Muscle of leg (tissue), 3 donors: ENCODE measurements at regions not wholly inside any gene's neighbourhood (a gene's known extent, or its start where the extent isn't known, plus 50 kb on each side); places are given as distances from the start of the nearest gene placed in this dataset.
A peak's percentile ranks its signal among the peaks of the same experiment; 100 is the strongest.

Experiments
- DNase-seq: peaks from one replicate; pipeline ENCODE4 v3.0.0; 2013
- H3K27ac ChIP-seq: one replicate; pipeline ENCODE4 v1.5.1; 2013; ENCODE audit warnings: mild to moderate bottlenecking, low read length, control low read depth
- H3K27me3 ChIP-seq: one replicate; pipeline ENCODE4 v1.6.1; 2013; ENCODE audit warnings: low read length; ENCODE audit not compliant: control insufficient read depth, insufficient read depth
- H3K36me3 ChIP-seq: one replicate; pipeline ENCODE4 v1.6.1; 2013; ENCODE audit warnings: low read length; ENCODE audit not compliant: control insufficient read depth, insufficient read depth
- H3K4me1 ChIP-seq: one replicate; pipeline ENCODE4 v1.6.1; 2013; ENCODE audit warnings: low read length; ENCODE audit not compliant: control insufficient read depth, insufficient read depth
- H3K4me3 ChIP-seq: one replicate; pipeline ENCODE4 v1.5.1; 2013; ENCODE audit warnings: low read length, control low read depth
- H3K9me3 ChIP-seq: replicated peaks from 2 replicates; pipeline ENCODE4 v1.6.1; 2013; ENCODE audit warnings: low read depth, low read length; ENCODE audit not compliant: control insufficient read depth
- WGBS: methylation state at CpG from one replicate; pipeline ENCODE4 v1.1.5; 2013; ENCODE audit warnings: missing lambda C conversion rate; ENCODE audit not compliant: insufficient coverage; 5-methylcytosine and 5-hydroxymethylcytosine counted together

DNA sequence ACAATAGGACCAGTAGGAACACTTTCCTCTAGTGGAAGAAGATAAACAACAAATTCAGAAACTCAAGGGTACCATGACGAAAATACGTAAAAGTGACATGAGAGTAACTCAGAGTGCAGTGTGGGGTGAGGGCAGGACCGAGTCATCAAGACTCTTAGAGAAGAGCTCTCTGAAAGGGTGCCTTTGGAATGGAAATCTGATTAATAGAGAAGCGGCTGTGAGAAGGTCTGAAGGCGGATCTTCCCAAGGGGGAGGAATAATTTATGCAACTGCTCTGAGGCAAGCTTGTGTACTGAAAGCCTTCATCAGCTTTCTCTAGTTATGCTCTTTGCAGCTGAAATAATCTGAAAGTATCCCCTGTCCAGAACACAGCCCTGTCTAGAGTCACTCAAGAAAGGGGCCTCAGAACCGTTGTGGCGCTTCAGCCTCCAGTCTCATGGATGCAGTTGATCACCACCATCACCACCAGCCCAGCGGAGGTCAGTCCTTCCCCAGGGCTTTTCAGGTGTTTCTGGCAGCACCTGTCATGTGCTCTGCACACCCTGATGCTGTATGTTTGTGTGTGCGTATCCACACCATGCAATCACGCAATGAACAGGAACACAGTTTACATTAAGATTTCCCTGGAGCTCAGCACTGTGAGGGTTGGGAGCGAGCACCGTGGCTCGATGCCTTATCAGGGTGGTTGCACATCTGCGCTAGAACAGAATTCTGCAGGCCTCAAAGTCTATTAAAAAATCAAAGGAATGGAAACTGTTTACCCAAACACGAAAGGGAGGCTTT is 396.5 kb downstream of the SMOC2 start:
- H3K9me3 ChIP-seq: peaks cover 8% of the 10 kb centered on the region
- H3K27me3 ChIP-seq: no peaks in the 10 kb centered on the region
- no peak overlapping the region for H3K4me3 ChIP-seq
- H3K27ac ChIP-seq: no peak overlapping the region
- DNase-seq: no peak
- H3K36me3 ChIP-seq: no peaks in the 10 kb centered on the region
- peaks cover 4% of the 10 kb centered on the region for H3K4me1 ChIP-seq
- 53% methylated on average over 14 of the region's 15 CpGs for WGBS

GRCh38 chr6:168835991-168836390 is 395.0 kb downstream of the SMOC2 start:
- peaks cover 6% of the 10 kb centered on the region for H3K9me3 ChIP-seq
- H3K4me1 ChIP-seq: peaks cover 4% of the 10 kb centered on the region
- WGBS: 92% methylated on average over 4 of the region's 9 CpGs
- no peak overlapping the region for H3K27ac ChIP-seq
- no peaks in the 10 kb centered on the region for H3K36me3 ChIP-seq
- no peak for DNase-seq
- no peak overlapping the region for H3K4me3 ChIP-seq
- H3K27me3 ChIP-seq: no peaks in the 10 kb centered on the region

GRCh38 chr6:168834801-168835200 is 393.8 kb downstream of the SMOC2 start:
- Histone ChIP-seq H3K4me3 (no peak overlapping the region), H3K9me3 (no peaks in the 10 kb centered on the region), H3K36me3 (no peaks in the 10 kb centered on the region), H3K27ac (no peak overlapping the region), H3K27me3 (no peaks in the 10 kb centered on the region), H3K4me1 (peaks cover 4% of the 10 kb centered on the region)
- DNase-seq: no peak
- WGBS: no CpG with 5 or more reads among the region's 5 CpGs

DNA sequence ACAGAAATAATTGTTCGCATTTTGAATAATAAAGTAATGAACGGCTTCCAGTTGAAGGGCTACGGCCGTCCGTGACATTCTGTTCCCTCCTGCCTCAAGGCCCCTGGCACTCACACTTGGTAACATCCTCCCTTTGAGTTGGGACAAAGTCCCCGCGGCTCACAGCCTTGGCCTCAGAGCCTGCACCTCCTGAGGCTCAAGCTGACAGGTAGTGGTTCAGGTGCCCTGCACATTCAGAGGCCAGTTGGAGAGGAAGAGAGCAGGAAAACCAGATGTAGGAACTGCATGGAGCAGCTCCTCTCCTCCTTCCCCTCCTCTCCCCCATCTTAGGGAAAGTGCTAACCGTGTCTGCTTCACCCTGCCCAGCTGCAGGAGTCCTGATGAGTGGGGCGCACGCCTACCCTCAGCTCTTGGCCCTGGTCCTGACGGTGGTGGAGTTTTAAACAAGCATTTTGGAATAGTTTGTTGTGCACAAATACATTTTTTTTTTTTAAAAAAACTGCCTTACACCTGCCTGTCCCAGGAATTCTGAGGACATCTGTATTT is 393.1 kb downstream of the SMOC2 start:
- no peaks in the 10 kb centered on the region for H3K27me3 ChIP-seq
- DNase-seq: no peak
- peaks cover 4% of the 10 kb centered on the region for H3K4me1 ChIP-seq
- 46% methylated on average over 5 of the region's 11 CpGs for WGBS
- H3K27ac ChIP-seq: no peak overlapping the region
- no peaks in the 10 kb centered on the region for H3K36me3 ChIP-seq
- no peak overlapping the region for H3K4me3 ChIP-seq
- H3K9me3 ChIP-seq: no peaks in the 10 kb centered on the region

DNA sequence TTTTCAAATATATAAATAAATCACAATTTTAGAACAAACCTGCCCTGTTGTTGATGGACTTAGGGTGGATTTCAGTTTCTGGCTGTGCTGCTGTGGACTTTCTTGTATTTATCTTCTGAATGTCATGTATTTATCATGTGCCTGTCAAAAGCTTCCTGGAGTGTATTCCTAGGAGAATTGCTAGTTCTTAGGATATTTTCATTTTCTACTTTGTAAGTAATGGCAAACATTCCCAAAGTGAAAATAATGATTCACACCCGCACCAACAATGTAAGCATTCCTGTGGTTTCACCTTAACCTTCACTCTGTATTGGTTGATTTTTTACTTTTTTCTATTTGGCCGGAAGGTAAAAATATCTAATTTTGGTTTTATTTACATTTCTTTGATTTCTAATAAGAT is 387.8 kb downstream of the SMOC2 start:
- no peaks in the 10 kb centered on the region for H3K27me3 ChIP-seq
- H3K4me3 ChIP-seq: no peak overlapping the region
- H3K36me3 ChIP-seq: no peaks in the 10 kb centered on the region
- H3K9me3 ChIP-seq: no peaks in the 10 kb centered on the region
- H3K27ac ChIP-seq: no peak overlapping the region
- H3K4me1 ChIP-seq: peaks cover 5% of the 10 kb centered on the region
- no peak for DNase-seq
- WGBS: no CpG with 5 or more reads among the region's 2 CpGs

- DNase-seq: no peak
- no CpG with 5 or more reads among the region's 3 CpGs for WGBS
- peaks cover 8% of the 10 kb centered on the region for H3K4me1 ChIP-seq
- no peaks in the 10 kb centered on the region for H3K9me3 ChIP-seq
- no peak overlapping the region for H3K27ac ChIP-seq
- H3K36me3 ChIP-seq: no peaks in the 10 kb centered on the region
- H3K4me3 ChIP-seq: no peak overlapping the region
- no peaks in the 10 kb centered on the region for H3K27me3 ChIP-seq
Measured at GRCh38 chr6:168828035-168828434, 387.1 kb downstream of the SMOC2 start.

DNA sequence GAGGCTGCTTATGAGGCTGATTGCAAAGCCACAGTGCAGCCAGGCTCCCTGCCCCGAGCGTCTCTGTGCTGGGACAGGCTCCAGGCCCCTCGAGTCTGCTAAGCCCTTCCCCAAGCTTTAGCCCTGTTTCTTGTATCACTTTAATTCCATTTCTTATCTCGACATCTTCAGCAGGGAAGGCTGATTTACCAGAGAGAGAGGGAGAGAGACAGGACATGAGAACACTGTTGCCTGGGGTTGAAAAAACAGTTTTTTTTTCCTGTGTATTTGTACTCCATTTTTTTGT is 386.5 kb downstream of the SMOC2 start:
- WGBS: 21% methylated on average over 2 of the region's 4 CpGs
- H3K27me3 ChIP-seq: no peaks in the 10 kb centered on the region
- H3K4me3 ChIP-seq: no peak overlapping the region
- peaks cover 8% of the 10 kb centered on the region for H3K4me1 ChIP-seq
- no peaks in the 10 kb centered on the region for H3K9me3 ChIP-seq
- no peak overlapping the region for H3K27ac ChIP-seq
- DNase-seq: no peak
- no peaks in the 10 kb centered on the region for H3K36me3 ChIP-seq

DNA sequence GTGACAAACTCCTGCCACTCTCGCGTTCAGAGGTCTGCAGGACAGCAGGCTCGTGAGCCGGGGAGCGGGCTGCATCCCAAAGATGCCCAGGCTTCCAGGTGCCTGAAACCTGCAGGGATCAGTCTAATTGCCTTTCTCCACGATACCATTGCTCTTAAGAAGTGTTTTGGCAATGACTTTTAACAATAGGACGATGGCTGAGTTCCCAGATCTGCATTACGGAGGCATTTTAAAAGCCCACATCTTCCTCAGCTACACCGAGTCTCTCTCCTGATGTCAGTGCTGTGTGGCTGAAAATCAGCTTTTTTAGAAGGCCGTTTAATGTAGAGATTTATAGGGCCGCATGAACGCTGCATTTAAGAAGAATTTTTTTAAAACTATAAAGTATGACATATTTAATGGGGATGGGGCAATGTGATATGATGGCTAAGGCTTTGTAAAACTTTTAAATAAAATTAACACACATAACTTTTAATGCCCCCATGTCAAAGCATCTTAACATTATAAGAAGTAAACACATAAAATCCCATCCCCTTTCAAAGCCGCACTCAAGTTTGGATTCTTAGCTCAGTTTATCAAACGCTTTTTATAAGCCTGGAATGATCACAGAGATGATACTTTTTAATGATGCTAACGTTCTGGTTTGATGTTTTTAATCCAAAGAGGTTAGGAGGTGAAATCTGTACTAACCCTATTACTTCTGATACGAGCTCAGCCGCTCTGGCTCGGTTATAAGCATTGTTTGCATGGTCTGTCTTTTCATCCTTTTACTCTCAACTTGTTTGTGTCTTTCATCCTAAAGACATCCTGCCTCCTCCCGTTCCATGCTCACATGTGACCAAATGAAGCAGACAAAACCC is 386.0 kb downstream of the SMOC2 start:
- no peaks in the 10 kb centered on the region for H3K9me3 ChIP-seq
- peak; percentile 53 for DNase-seq
- H3K36me3 ChIP-seq: no peaks in the 10 kb centered on the region
- H3K4me3 ChIP-seq: no peak overlapping the region
- no peak overlapping the region for H3K27ac ChIP-seq
- no peaks in the 10 kb centered on the region for H3K27me3 ChIP-seq
- WGBS: 44% methylated on average over 9 of the region's 19 CpGs
- peaks cover 8% of the 10 kb centered on the region for H3K4me1 ChIP-seq

DNA sequence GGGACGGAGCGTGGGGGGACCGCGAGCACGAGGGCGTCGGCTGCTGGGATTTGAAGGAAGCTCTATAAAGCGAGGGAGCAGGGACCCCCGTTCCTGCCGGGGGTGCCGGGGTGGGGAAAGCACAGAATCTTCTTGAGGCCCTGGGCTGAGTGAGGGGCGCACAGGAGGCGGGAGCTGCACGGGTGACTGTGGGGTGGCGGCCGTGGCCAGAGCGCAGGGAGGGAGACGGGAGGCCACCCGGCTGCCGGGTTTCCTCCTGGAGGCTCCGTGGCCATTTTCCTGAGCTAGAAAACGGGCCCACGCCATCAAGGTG is 385.1 kb downstream of the SMOC2 start:
- H3K27ac ChIP-seq: no peak overlapping the region
- H3K4me1 ChIP-seq: peaks cover 8% of the 10 kb centered on the region
- H3K9me3 ChIP-seq: no peaks in the 10 kb centered on the region
- H3K27me3 ChIP-seq: no peaks in the 10 kb centered on the region
- DNase-seq: no peak
- WGBS: 94% methylated on average over 23 of the region's 23 CpGs
- no peaks in the 10 kb centered on the region for H3K36me3 ChIP-seq
- H3K4me3 ChIP-seq: no peak overlapping the region

- no peaks in the 10 kb centered on the region for H3K36me3 ChIP-seq
- no peak overlapping the region for H3K4me3 ChIP-seq
- peaks cover 8% of the 10 kb centered on the region for H3K4me1 ChIP-seq
- no peaks in the 10 kb centered on the region for H3K9me3 ChIP-seq
- 96% methylated on average over 53 of the region's 68 CpGs for WGBS
- H3K27me3 ChIP-seq: no peaks in the 10 kb centered on the region
- H3K27ac ChIP-seq: no peak overlapping the region
- DNase-seq: no peak
Measured at GRCh38 chr6:168825226-168826077, 384.5 kb downstream of the SMOC2 start.
